HG02970 (cell line): ENCODE measurements at regions not wholly inside any gene's neighbourhood (a gene's known extent, or its start where the extent isn't known, plus 50 kb on each side); places are given as distances from the start of the nearest gene placed in this dataset.
"Not testable (repeated sequence)": the region's sequence is repeated elsewhere in the genome, so short reads cannot be mapped to it uniquely, and the experiment has no call there.

ENCODE experiments used
- ATAC-seq: cut with Tn5 transposase; IDR thresholded peaks from one replicate; pipeline ENCODE4 v1.9.1; 2021; ENCODE audit warnings: mild to moderate bottlenecking, moderate library complexity, moderate number of reproducible peaks; ENCODE audit not compliant: unreplicated experiment, low FRiP score

- ATAC-seq: no peak
These were observed 162.7 kb upstream of the NT5E start for GRCh38 chr6:85287158-85287557.

GRCh38 chr6:85286507-85286906 is 163.4 kb upstream of the NT5E start:
- not testable (repeated sequence) for ATAC-seq

- ATAC-seq: no peak
These were observed 163.9 kb upstream of the NT5E start for GRCh38 chr6:85285934-85286333.

GRCh38 chr6:85285114-85285513 is 164.8 kb upstream of the NT5E start:
- no peak for ATAC-seq

GRCh38 chr6:85283436-85283835 is 166.4 kb upstream of the NT5E start:
- ATAC-seq: no peak

- no peak for ATAC-seq
These were observed 171.3 kb upstream of the NT5E start for GRCh38 chr6:85278466-85279035.

- ATAC-seq: not testable (repeated sequence)
These were observed 173.9 kb upstream of the NT5E start for GRCh38 chr6:85276026-85276425.

- no peak for ATAC-seq
These were observed 174.4 kb upstream of the NT5E start for GRCh38 chr6:85275338-85275985.

GRCh38 chr6:85273870-85274269 is 176.0 kb upstream of the NT5E start:
- ATAC-seq: no peak

- no peak for ATAC-seq
These were observed 176.8 kb upstream of the NT5E start for GRCh38 chr6:85273046-85273445.

GRCh38 chr6:85272592-85272991 is 177.3 kb upstream of the NT5E start:
- ATAC-seq: no peak

- no peak for ATAC-seq
These were observed 187.3 kb upstream of the NT5E start for GRCh38 chr6:85262621-85263020.

GRCh38 chr6:85261271-85261670 is 188.6 kb upstream of the NT5E start:
- ATAC-seq: no peak

- ATAC-seq: no peak
These were observed 194.2 kb upstream of the NT5E start for GRCh38 chr6:85255661-85256060.

- ATAC-seq: no peak
These were observed 197.3 kb upstream of the NT5E start for GRCh38 chr6:85252552-85252951.

- no peak for ATAC-seq
These were observed 197.8 kb upstream of the NT5E start for GRCh38 chr6:85252085-85252484.

- ATAC-seq: no peak
These were observed 198.6 kb upstream of the NT5E start for GRCh38 chr6:85251300-85251699.

GRCh38 chr6:85250586-85251220 is 199.2 kb upstream of the NT5E start:
- no peak for ATAC-seq

GRCh38 chr6:85245004-85245403 is 204.9 kb upstream of the NT5E start:
- ATAC-seq: no peak

- ATAC-seq: no peak
These were observed 208.3 kb upstream of the NT5E start for GRCh38 chr6:85241498-85242052.

- ATAC-seq: no peak
These were observed 209.0 kb upstream of the NT5E start for GRCh38 chr6:85240787-85241385.
